ENCODE measurements at regions not wholly inside any gene's neighbourhood (a gene's known extent, or its start where the extent isn't known, plus 50 kb on each side); places are given as distances from the start of the nearest gene placed in this dataset.

GRCh38 chr2:175805442-175806124, 196.5 kb downstream of the LNPK start:
- no peak for TF ChIP-seq CTCF (IDR thresholded peaks at IDR 0.05; ENCODE audit: insufficient read depth, low read depth, low read length)
- TF ChIP-seq EZH2 (IDR thresholded peaks at IDR 0.05; ENCODE audit: insufficient read depth, low read length), result no peak
